ENCODE measurements at regions not wholly inside any gene's neighbourhood (a gene's known extent, or its start where the extent isn't known, plus 50 kb on each side); places are given as distances from the start of the nearest gene placed in this dataset.

GRCh38 chr2:226618875-226619605, 180.6 kb downstream of the IRS1 start:
- TF ChIP-seq CTCF (IDR thresholded peaks at IDR 0.05; ENCODE audit: borderline replicate concordance, extremely low read depth, low read length, poor library complexity, severe bottlenecking) (no peak), EZH2 (IDR thresholded peaks at IDR 0.05; ENCODE audit: borderline replicate concordance, low read depth, low read length, severe bottlenecking) (no peak)
